OCI-LY1 (cell line): ENCODE measurements at regions not wholly inside any gene's neighbourhood (a gene's known extent, or its start where the extent isn't known, plus 50 kb on each side); places are given as distances from the start of the nearest gene placed in this dataset.

Experiments used
- H2AFZ ChIP-seq: fragments of 200-600 bp; sonication (generic), shearing (Covaris generic); 2 replicates; pipeline ENCODE4 v1.6.0; 2014; ENCODE audit warnings: antibody characterized with exemption, mild to moderate bottlenecking, low read length
- H3F3A ChIP-seq: fragments of 200-600 bp; sonication (generic), shearing (Covaris generic); 2 replicates; pipeline ENCODE4 v1.6.0; 2014; ENCODE audit warnings: mild to moderate bottlenecking, antibody characterized with exemption, low read length, moderate library complexity; ENCODE audit not compliant: insufficient read depth
- H3K27ac ChIP-seq: fragments of 200-600 bp; sonication (generic); 2 replicates; pipeline ENCODE4 v1.5.1; 2014; ENCODE audit warnings: low read length, mixed run types, mild to moderate bottlenecking, low read depth; ENCODE audit not compliant: poor library complexity, severe bottlenecking
- H3K27me3 ChIP-seq: fragments of 200-600 bp; sonication (generic); 2 replicates; pipeline ENCODE4 v1.6.0; 2014; ENCODE audit warnings: antibody characterized with exemption, mild to moderate bottlenecking, low read length, moderate library complexity; ENCODE audit not compliant: insufficient read depth
- H3K36me3 ChIP-seq: fragments of 200-600 bp; sonication (generic); 2 replicates; pipeline ENCODE4 v1.6.1; 2014; ENCODE audit warnings: mild to moderate bottlenecking, antibody characterized with exemption, low read length, moderate library complexity, mixed read lengths; ENCODE audit not compliant: insufficient read depth
- H3K4me1 ChIP-seq: fragments of 200-600 bp; sonication (generic); 2 replicates; pipeline ENCODE4 v1.5.1; 2014; ENCODE audit warnings: mild to moderate bottlenecking, low read length, moderate library complexity; ENCODE audit not compliant: insufficient read depth, severe bottlenecking
- H3K4me2 ChIP-seq: fragments of 200-600 bp; sonication (generic), shearing (Covaris generic); 2 replicates; pipeline ENCODE4 v1.6.1; 2014; ENCODE audit warnings: low read length
- H3K4me3 ChIP-seq: fragments of 200-600 bp; sonication (generic); 2 replicates; pipeline ENCODE4 v1.5.1; 2014; ENCODE audit warnings: low read length, low read depth, mild to moderate bottlenecking, mixed read lengths; ENCODE audit not compliant: poor library complexity, severe bottlenecking
- H3K79me2 ChIP-seq: fragments of 200-600 bp; shearing (Covaris generic); 2 replicates; pipeline ENCODE4 v1.6.1; 2016; ENCODE audit warnings: mixed run types, low read length, mixed read lengths; ENCODE audit not compliant: insufficient read depth
- H3K9ac ChIP-seq: fragments of 200-600 bp; sonication (generic), shearing (Covaris generic); 2 replicates; pipeline ENCODE4 v1.6.1; 2014; ENCODE audit warnings: mild to moderate bottlenecking, low read length, mixed read lengths
- H3K9me2 ChIP-seq: fragments of 200-600 bp; sonication (generic), shearing (Covaris generic); 2 replicates; pipeline ENCODE4 v1.6.1; 2014; ENCODE audit warnings: low read depth, mild to moderate bottlenecking, low read length, mixed read lengths
- H3K9me3 ChIP-seq: fragments of 200-600 bp; shearing (Covaris generic); 2 replicates; pipeline ENCODE4 v1.6.1; 2014; ENCODE audit warnings: low read length, mixed read lengths
- H4K20me1 ChIP-seq: fragments of 200-600 bp; sonication (generic), shearing (Covaris generic); 2 replicates; pipeline ENCODE4 v1.6.0; 2016; ENCODE audit warnings: mild to moderate bottlenecking, low read length; ENCODE audit not compliant: insufficient read depth
- CTCF ChIP-seq: fragments of 200-600 bp; sonication (generic), shearing (Covaris generic); IDR thresholded peaks from 2 replicates; pipeline ENCODE4 v1.5.1; 2017; ENCODE audit warnings: mild to moderate bottlenecking, antibody characterized with exemption, low read length, moderate library complexity, mixed read lengths
- EZH2 ChIP-seq: fragments of 200-600 bp; sonication (generic), shearing (Covaris generic); IDR thresholded peaks from 2 replicates; pipeline ENCODE4 v1.8.0; 2017; ENCODE audit warnings: borderline replicate concordance, mixed run types, mild to moderate bottlenecking, antibody characterized with exemption, low read length, moderate library complexity, mixed read lengths

DNA sequence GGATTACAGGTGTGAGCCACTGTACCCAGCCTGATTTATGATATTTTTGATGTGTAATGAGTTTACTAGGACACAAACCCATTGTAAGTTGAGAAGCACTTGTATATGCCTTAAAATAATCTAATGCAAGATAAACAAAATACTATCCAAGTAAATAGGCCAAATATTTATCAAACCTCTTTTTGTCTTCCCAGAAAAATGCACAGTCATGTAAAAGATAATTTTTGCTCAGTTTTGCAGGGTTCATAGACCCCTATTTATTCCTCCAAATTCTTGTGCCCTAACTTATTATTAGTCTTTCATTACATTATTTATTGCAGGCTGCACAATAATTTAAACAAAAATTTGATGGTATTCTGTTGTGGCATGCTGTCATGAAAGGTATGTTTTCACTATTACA, 1290.7 kb downstream of the STIM2 start:
- Histone ChIP-seq H2AFZ (no peak overlapping the region), H3K9me3 (no peaks in the 10 kb centered on the region), H3K79me2 (no peaks in the 10 kb centered on the region), H3K9ac (no peak overlapping the region), H3K9me2 (no peaks in the 10 kb centered on the region), H3K4me1 (no peaks in the 10 kb centered on the region), H3K36me3 (no peaks in the 10 kb centered on the region), H3K27me3 (no peaks in the 10 kb centered on the region), H3K4me3 (no peak overlapping the region), H3F3A (no peaks in the 10 kb centered on the region), H4K20me1 (no peaks in the 10 kb centered on the region), H3K4me2 (no peak overlapping the region), H3K27ac (no peak overlapping the region)
- TF ChIP-seq CTCF (no peak), EZH2 (no peak)

DNA sequence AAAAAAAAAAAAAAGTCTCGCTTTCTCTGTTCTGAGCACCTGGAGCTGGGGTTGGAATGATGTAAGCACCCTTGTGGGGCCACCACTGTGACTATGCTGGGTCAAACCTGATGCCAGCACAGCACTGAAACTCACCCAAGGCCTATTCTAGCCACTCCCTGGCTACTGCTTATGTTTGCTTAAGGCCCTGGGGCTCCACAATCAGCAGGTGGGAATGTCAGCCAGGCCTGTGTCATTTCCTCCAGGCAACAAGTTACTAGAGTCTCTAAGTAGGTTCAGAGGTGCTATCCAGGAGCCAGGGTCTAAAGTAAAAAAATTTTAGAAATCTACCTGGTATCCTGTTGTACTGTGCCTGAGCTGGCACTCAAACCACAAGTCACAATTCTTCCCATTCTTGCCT, 1306.8 kb downstream of the STIM2 start:
- TF ChIP-seq EZH2 (no peak), CTCF (no peak)
- Histone ChIP-seq H4K20me1 (no peaks in the 10 kb centered on the region), H3K36me3 (no peaks in the 10 kb centered on the region), H3K27me3 (no peaks in the 10 kb centered on the region), H3K27ac (no peak overlapping the region), H3K4me2 (no peak overlapping the region), H3K9me2 (no peaks in the 10 kb centered on the region), H3K79me2 (no peaks in the 10 kb centered on the region), H3K9ac (no peak overlapping the region), H3K9me3 (no peaks in the 10 kb centered on the region), H3F3A (no peaks in the 10 kb centered on the region), H3K4me1 (no peaks in the 10 kb centered on the region), H3K4me3 (no peak overlapping the region), H2AFZ (no peak overlapping the region)

DNA sequence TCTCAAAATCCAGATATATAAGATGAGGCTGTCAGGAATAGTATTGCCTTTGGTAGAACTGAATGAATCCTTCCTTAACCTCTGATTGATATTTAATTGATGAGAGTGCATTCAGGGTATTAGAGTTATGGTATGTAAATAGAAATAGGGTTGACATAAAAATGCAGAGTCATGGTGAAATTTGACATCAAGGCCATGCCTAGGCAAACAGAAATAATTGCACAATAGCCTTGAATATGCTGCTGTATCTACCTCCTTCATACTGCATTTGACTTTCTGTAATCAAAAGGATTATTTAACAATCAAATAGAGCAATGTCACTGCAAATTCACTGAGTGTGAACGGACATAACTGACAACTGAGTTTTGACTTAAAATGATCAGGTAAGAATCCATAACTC, 1316.3 kb downstream of the STIM2 start:
- TF ChIP-seq CTCF (no peak), EZH2 (no peak)
- Histone ChIP-seq H3K27me3 (no peaks in the 10 kb centered on the region), H2AFZ (no peak overlapping the region), H3K9me3 (no peaks in the 10 kb centered on the region), H3K9me2 (no peaks in the 10 kb centered on the region), H4K20me1 (no peaks in the 10 kb centered on the region), H3K4me1 (no peaks in the 10 kb centered on the region), H3F3A (no peaks in the 10 kb centered on the region), H3K36me3 (no peaks in the 10 kb centered on the region), H3K4me3 (no peak overlapping the region), H3K27ac (no peak overlapping the region), H3K79me2 (no peaks in the 10 kb centered on the region), H3K9ac (no peak overlapping the region), H3K4me2 (no peak overlapping the region)
